Suprapubic skin (tissue), 3 donors: ENCODE measurements at regions not wholly inside any gene's neighbourhood (a gene's known extent, or its start where the extent isn't known, plus 50 kb on each side); places are given as distances from the start of the nearest gene placed in this dataset.

ENCODE experiments used
- CTCF ChIP-seq, 2 donors: fragments of 200-600 bp in 1 of 2; fragments of 450-650 bp in 1 of 2; sonication (generic) in 1 of 2; IDR thresholded peaks; one replicate each; pipeline ENCODE4 v1.5.1; 2016 to 2019; ENCODE audit warnings: antibody characterized with exemption in 2 of 2, mild to moderate bottlenecking in 1 of 2, moderate library complexity in 1 of 2
- POLR2A ChIP-seq, 2 donors: fragments of 450-650 bp; IDR thresholded peaks; one replicate each; pipeline ENCODE4 v1.6.1; 2017; ENCODE audit warnings: antibody characterized with exemption in 2 of 2, mild to moderate bottlenecking in 2 of 2, moderate library complexity in 2 of 2

GRCh38 chr20:12838261-12838866, 170.4 kb upstream of the SPTLC3 start:
- TF ChIP-seq CTCF (IDR thresholded peaks at IDR 0.05) (no peak), POLR2A (IDR thresholded peaks at IDR 0.05) (no peak)
